Activated B cell treated with CpG ODN at 0.5 μM for 24 hours (primary cell): ENCODE measurements at regions not wholly inside any gene's neighbourhood (a gene's known extent, or its start where the extent isn't known, plus 50 kb on each side); places are given as distances from the start of the nearest gene placed in this dataset.

Experiments used
- ATAC-seq: fragments of 200-7000 bp; cut with Tn5 transposase; one replicate; pipeline ENCODE4 v1.10.0; 2021; ENCODE audit warnings: low read depth, mild to moderate bottlenecking, moderate library complexity
- CTCF ChIA-PET: fragments of 350-600 bp; sonication (Branson Sonifier 250); formaldehyde crosslinking; loops from one replicate; lab custom pipeline; 2021; ENCODE audit warnings: antibody characterized with exemption; lab: Charles Lee
- POLR2A ChIA-PET: fragments of 350-600 bp; sonication (Branson Sonifier 250); formaldehyde crosslinking; loops from one replicate; lab custom pipeline; 2021; ENCODE audit warnings: antibody characterized with exemption; lab: Charles Lee
- DNase-seq: peaks from one replicate; pipeline ENCODE4 v3.0.0; 2022
- H3K27ac Mint-ChIP-seq: one replicate; pipeline ENCODE4 v1.8.0; 2020; ENCODE audit warnings: mixed read lengths
- H3K27me3 Mint-ChIP-seq: one replicate; pipeline ENCODE4 v1.8.0; 2021; ENCODE audit warnings: mixed read lengths
- H3K36me3 Mint-ChIP-seq: one replicate; pipeline ENCODE4 v1.8.0; 2021; ENCODE audit warnings: low read depth, mixed read lengths
- H3K4me1 Mint-ChIP-seq: one replicate; pipeline ENCODE4 v1.8.0; 2021; ENCODE audit warnings: mixed read lengths
- H3K4me3 Mint-ChIP-seq: one replicate; pipeline ENCODE4 v1.8.0; 2020; ENCODE audit warnings: mild to moderate bottlenecking, mixed read lengths
- H3K9me3 Mint-ChIP-seq: one replicate; pipeline ENCODE4 v1.8.0; 2020; ENCODE audit warnings: mixed read lengths
- intact Hi-C: fragments of 100-400 bp; cut with micrococcal nuclease; formaldehyde crosslinking; loops from one replicate; pipeline ENCODE4 v1.15.1; 2024
- TF ChIP-seq, protein P1 (sequence below): fragments of 200-600 bp; IDR thresholded peaks from one replicate; pipeline ENCODE4 v1.8.0; 2022; ENCODE audit warnings: antibody characterized with exemption, mild to moderate bottlenecking

DNA sequence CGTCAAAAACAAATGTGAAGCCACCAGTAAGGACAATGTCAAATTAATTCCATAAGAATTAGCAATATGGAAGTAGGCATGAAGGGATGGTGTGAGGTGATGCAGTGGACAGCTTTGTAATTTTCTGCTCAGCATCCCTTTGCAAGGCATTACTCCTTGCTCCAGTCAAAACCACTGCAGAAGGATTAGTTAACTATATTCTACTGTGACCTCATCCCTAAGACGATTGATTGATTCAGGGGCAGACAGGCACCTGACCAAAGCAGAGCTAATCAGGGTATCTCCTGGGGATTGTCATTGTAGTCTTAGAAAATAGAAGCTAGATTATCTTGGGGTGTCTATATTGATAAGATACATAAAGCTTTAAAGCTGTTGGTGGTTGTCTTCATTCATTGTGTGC, 98.7 kb downstream of the NMUR2 start:
- Mint-ChIP-seq H3K27ac (no peak overlapping the region), H3K4me1 (no peaks in the 10 kb centered on the region), H3K27me3 (peaks cover 4% of the 10 kb centered on the region), H3K36me3 (no peaks in the 10 kb centered on the region), H3K9me3 (no peaks in the 10 kb centered on the region), H3K4me3 (no peak overlapping the region)
- POLR2A ChIA-PET: no interaction called here
- no peak for ATAC-seq
- TF ChIP-seq, protein P1, sequence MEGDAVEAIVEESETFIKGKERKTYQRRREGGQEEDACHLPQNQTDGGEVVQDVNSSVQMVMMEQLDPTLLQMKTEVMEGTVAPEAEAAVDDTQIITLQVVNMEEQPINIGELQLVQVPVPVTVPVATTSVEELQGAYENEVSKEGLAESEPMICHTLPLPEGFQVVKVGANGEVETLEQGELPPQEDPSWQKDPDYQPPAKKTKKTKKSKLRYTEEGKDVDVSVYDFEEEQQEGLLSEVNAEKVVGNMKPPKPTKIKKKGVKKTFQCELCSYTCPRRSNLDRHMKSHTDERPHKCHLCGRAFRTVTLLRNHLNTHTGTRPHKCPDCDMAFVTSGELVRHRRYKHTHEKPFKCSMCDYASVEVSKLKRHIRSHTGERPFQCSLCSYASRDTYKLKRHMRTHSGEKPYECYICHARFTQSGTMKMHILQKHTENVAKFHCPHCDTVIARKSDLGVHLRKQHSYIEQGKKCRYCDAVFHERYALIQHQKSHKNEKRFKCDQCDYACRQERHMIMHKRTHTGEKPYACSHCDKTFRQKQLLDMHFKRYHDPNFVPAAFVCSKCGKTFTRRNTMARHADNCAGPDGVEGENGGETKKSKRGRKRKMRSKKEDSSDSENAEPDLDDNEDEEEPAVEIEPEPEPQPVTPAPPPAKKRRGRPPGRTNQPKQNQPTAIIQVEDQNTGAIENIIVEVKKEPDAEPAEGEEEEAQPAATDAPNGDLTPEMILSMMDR: no peak
- CTCF ChIA-PET: no interaction called here
- no peak for DNase-seq
- intact Hi-C loops: no loop called here

DNA sequence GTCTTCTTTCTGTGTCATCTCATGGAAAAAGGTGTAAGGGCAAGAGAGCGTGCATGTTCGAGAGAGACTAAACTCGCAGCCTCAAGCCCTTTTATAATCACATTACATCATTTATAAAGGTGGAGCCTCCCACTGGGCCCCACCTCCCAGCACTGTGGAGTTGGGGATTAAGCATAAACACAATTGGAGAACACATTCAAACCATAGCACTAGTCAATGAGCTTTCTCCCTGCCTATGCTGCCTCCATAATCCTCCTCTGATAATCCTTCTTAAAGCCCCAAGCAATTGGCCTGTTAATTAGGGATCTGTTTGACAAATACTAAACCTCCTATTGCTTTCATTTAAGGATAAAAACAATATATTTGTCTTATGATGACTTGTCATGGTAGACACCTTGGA, 99.6 kb downstream of the NMUR2 start:
- Mint-ChIP-seq H3K27ac (no peak overlapping the region), H3K36me3 (no peaks in the 10 kb centered on the region), H3K27me3 (peaks cover 4% of the 10 kb centered on the region), H3K4me3 (no peak overlapping the region), H3K4me1 (no peaks in the 10 kb centered on the region), H3K9me3 (no peaks in the 10 kb centered on the region)
- CTCF ChIA-PET: no interaction called here
- intact Hi-C loops: no loop called here
- DNase-seq (no peak), ATAC-seq (no peak)
- POLR2A ChIA-PET: no interaction called here
- TF ChIP-seq, protein P1: no peak

DNA sequence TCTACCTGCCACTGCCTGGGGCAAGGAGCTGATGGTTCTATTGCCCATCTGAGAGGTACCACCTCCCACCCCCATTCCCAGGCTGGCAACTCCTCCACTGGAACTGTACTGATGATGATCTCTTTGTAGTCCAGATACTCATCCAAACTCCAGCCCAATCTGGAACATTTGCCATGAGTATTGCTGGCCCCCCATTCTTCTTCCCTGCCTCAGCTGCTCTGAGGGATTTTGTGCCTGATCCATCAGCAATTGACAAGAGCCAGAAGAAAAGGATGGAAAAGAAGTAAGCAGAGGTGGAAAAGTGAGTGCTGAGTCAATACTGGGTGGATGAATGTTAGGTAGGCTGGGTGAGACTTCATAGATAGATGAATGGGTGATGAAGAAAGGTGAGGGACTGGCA, 101.2 kb downstream of the NMUR2 start:
- ChIA-PET POLR2A (no interaction called here), CTCF (no interaction called here)
- H3K4me1 Mint-ChIP-seq: no peaks in the 10 kb centered on the region
- no peaks in the 10 kb centered on the region for H3K36me3 Mint-ChIP-seq
- DNase-seq (no peak), ATAC-seq (no peak)
- TF ChIP-seq, protein P1: no peak
- H3K4me3 Mint-ChIP-seq: no peak overlapping the region
- H3K9me3 Mint-ChIP-seq: no peaks in the 10 kb centered on the region
- H3K27me3 Mint-ChIP-seq: peaks cover 4% of the 10 kb centered on the region
- intact Hi-C loops: no loop called here
- H3K27ac Mint-ChIP-seq: no peak overlapping the region

DNA sequence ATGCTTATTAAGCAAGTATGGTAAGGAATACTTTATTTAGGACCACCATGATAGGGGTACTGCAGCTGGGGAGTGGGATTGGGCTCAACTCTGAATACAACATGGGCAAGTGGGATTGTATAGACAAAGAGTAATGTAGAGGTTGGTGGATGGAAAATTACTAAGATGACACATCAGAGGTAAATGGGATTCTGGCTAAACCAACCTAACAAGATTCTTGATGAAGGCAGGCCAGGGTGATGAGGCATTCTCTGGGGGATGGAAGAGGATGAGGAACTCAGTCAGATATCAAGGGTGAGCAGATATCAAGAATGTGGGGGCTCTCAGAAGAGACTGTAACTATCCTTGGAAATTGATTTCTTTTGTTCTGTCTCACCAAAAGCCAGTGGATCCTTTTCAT, 107.2 kb downstream of the NMUR2 start:
- Mint-ChIP-seq H3K4me3 (no peak overlapping the region), H3K4me1 (no peaks in the 10 kb centered on the region), H3K36me3 (no peaks in the 10 kb centered on the region), H3K9me3 (no peaks in the 10 kb centered on the region), H3K27ac (no peak overlapping the region), H3K27me3 (peaks cover 4% of the 10 kb centered on the region)
- ChIA-PET CTCF (no interaction called here), POLR2A (no interaction called here)
- TF ChIP-seq, protein P1: no peak
- ATAC-seq (no peak), DNase-seq (no peak)
- intact Hi-C loops: no loop called here

DNA sequence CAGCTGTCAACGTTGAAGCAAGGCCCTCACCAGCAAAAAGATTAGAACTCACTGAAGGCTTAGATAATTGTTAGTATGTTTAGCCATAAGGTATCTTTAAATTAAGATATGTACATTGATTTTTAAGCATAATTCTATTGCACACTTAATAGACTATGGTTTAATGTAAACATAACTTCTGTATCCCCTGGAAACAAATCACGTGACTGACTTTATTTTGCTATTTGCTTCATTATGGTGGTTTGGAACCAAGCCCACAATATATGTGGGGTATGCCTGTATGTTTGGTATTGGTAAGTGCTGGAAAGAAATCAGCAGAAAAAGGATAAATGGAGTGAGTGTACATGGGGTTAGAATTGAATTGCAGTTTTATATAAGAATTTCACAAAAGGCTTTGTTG, 111.9 kb downstream of the NMUR2 start:
- H3K4me1 Mint-ChIP-seq: no peaks in the 10 kb centered on the region
- H3K36me3 Mint-ChIP-seq: no peaks in the 10 kb centered on the region
- no peak overlapping the region for H3K27ac Mint-ChIP-seq
- H3K27me3 Mint-ChIP-seq: no peaks in the 10 kb centered on the region
- intact Hi-C loops: no loop called here
- ATAC-seq (no peak), DNase-seq (no peak)
- H3K9me3 Mint-ChIP-seq: no peaks in the 10 kb centered on the region
- CTCF ChIA-PET: no interaction called here
- TF ChIP-seq, protein P1: no peak
- POLR2A ChIA-PET: no interaction called here
- H3K4me3 Mint-ChIP-seq: no peak overlapping the region
